Fibroblast of peridontal ligament (primary cell): ENCODE measurements at regions not wholly inside any gene's neighbourhood (a gene's known extent, or its start where the extent isn't known, plus 50 kb on each side); places are given as distances from the start of the nearest gene placed in this dataset.

Source experiments
- DNase-seq: peaks from one replicate; pipeline ENCODE4 v3.0.0-alpha.2; 2010; ENCODE audit errors: extremely low read depth

DNA sequence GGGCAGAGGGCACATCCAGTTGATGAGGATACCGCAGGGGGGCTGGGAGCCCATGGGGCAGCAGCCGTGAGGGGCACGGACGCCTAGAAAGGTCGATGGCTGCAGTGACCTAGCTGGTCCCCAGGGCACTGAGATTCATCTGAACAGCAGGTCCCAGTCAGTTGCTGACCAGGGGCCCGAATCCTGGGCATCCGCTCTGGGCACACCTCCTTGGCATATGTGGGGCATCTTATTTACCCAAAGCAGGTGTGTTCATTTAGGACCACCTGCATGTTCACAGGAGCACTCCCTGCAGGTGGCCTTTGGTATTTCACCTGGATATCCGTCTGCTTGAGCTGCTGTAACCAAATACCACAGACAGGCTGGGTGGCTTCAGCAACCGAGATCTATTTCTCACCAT is 72.0 kb upstream of the ODC1 start:
- no peak for DNase-seq

DNA sequence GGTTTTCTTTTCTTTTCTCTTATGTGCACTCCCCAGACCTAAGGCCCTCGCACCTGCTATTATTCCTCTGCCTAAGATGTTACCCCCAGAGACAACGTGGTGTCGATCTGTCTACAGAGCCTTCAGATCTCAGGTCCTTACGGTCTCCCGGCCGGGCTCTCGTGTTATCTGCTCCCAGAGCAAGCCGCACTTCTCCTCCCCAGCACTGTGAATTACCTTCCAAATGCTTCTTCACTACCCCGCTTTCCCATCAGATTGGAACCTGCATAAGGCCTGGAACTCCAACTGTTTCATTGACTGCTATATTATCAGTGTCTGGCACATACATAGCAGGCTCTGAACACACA is 71.2 kb upstream of the ODC1 start:
- no peak for DNase-seq

DNA sequence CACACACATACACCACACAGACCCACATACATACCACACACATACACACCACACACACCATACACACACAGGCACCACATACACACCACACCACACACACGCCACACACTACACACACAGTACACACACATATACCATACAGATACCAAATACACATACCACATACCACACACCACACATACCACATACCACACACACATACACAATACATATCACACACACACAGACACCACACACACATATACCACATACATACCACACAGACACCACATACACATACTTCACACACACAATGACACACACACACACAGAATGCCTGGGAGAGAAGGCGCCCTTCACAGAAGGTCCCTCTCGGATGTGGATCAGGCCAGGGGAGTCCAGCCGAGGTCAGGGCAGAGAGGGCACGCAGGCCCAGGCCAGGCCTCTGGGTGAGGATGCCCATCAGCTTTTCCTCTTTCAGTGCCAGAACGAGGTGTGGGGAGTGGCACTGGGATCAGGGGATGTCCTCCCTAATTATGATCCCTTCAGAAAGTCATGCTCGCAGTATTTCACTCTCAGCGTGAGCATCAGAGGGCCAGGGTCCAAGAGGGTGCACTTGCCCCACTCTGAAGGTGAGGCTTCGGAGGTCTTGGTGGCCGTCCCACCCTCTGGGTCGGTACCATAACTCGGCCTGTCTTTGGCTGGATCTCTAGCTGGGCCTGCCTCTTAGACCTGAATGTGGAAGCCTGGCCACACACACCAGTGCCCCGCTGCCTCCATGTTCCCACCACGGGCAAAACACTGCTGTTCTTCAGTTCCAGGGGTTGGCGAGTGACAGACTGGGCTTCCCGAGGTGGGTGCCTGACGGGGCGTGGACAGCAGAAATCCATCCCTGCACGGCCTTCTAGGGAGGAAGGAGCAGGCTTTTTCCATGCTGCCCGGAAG is 70.6 kb upstream of the ODC1 start:
- no peak for DNase-seq

DNA sequence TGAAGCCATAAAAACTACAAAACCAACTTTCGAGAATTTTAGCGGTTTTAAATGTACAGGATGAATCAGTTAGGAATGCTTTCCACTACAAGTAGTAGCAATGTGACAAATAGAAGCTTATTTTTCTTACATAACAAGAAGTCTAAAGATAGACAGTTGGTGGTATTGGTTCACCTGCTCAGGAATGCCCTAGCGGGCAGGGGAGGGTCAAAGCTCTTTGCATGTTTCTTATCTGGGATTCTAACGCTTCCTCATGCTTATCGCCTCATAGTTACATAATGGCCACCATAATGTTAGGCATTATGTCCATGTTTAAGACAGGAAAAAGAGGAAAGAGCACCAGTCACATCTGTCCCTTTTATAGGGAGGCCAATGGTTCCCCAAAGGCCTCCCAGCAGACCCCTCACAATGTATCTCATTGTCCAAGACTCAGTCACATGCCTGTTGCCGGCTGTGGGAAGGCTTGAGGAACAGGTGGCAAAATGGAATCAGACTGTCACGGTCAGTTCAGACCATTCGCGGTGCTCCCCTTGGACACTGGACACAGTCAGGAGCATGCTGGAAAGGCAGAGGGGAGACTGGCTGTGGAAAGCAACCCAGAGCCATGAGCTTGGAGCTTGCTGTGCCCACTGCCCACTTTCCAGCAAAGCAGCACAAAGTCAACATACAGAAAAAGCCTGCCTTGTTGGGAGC is 69.4 kb upstream of the ODC1 start:
- no peak for DNase-seq

DNA sequence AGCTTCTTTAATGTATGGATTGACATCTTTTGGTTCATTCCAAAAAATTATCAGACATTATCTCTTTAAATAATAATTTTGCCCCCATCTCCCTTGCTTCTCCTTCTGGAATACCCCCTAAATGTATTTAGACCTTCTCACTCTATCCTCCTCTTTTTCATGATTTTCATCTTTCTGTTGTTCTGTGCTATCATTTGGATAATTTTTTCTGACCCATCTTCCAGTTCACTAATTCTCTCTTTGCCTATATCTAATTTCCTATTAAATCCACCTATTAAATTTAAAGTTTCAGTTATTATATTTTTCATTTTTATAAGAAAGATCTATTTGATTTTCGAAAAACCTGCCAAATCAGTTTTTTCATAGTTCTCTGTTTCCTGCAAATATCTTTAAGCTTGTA is 67.8 kb upstream of the ODC1 start:
- no peak for DNase-seq

DNA sequence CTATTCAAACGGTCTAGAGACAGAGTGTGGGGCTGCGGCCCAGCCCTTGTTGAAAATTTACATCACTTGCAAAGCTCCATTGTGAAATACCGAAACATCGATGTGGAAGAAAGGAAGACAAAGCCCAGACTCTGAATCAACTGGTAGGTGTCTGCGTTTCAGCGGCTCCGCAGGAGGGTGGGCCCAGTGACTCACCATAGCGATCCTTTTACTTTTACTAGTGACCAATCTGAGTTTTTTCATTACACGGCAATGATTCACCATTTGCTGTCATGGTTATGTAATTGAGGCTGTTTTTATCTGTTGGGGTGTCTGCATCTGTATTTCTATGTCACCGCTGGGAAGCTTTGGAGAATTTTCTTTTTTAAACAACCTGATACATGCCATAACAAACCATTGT is 66.6 kb upstream of the ODC1 start:
- DNase-seq, result peak; percentile 84

DNA sequence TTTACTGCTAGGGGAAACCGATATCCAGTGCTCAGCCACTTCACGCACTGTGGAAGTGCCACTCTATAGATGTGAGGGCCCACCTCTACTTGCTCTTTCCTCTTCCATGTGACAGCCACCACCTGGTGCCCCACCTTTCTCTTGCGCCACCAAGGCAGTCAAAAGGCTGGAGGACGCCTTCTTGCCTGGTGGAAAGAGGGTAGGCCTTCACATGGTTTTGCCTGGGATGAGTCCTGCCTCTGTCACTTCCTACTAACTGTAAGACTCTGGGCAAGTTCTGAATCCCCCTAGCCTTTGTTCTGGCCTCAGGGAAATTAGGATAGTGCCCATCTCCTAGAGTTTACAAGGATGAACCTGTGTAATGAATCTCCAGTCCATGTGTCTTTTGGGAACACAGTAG is 66.1 kb upstream of the ODC1 start:
- no peak for DNase-seq

DNA sequence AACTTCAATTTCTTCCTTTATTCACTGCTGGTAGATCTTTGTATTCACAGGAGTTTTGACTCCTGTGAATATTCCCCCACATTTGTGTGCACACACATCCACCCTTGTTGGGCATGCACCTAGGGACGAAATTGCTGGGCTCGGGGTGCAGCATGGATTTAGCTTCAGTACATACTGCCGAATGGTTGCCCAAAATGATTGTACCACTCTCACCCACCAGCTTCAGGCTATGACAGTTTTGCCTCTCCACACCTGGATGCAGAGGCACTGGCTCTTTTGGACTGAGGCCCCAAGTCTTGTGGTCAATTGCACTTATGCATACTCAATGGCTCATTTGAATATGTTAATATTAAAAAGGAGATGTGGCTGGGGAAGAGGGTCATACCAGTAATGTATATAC is 65.1 kb upstream of the ODC1 start:
- DNase-seq, result no peak

DNA sequence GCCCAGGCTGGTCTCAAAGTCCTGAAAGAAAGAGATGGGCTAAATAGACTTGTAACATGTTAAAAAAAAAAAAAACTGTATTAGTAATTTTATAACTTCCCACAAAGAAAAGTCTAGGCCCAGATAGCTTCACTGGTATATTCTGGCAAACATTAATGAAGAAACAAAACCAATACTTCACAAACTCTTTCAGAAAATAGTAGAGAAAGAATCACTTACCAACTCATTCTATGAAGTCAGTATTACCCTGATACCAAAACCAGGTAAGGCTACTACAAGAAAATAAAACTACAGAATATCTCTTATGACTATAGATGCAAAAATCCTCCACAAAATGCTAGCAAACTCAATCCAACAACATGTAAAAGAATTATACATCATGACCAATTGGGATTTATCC is 59.9 kb upstream of the ODC1 start:
- no peak for DNase-seq

DNA sequence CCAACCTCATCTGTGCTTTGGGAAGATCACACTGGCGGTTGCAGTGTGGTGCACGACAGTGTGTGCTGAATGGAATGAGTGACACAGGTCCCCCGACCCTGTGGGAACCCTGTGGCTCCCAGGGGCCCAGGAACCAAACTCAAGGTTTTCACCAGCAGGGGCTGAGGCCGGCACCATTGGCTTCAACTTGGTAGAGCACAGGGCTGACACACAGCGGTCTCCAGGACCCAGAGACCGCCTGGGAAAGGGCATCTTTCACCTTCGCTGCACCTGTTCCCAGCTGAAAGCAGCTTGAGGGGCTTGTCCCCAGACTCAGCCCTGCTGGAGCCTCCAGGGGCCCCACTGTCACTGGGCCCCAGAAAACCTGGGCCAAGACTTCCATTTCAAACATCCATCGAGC is 59.0 kb upstream of the ODC1 start:
- DNase-seq, result no peak

DNA sequence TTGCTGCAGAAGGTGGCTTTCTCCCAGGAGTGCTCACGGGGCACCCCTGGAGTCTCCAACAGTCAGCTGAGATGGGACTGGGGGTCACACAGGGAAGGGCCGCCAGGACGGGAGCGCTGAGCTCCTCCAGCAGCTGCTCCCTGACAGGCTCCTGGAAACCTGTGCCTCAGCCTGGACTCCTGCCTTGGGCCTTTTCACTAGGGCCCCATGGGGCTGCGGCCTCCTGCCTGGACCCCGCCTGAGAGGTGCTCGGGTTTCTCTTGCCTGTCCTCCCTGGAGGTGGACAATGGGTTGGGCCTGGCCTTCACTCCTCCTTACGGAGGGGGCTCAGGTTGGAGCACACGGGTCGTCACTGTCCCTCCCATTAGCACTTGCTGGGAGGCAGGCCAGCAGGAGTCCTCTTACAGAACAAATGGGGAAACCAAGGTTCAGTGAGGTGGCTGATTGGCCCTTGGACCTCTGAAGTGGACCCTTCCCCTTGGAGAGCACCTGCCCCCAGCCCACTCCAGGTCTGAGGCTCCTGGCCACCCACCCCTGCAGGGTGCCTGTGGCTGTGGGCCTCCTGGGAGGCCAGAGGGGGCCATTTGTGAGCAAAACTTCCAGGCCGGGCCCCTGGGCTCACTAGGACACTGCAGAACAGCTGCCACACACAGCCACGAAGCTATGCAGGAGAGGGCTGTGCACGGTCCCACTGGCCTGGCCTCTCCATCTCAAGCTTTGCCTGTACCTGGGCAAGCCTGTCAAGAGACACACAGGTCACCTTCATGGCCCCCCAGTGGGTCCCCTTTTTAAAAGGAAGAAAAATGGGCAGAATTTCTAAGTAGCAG is 57.1 kb upstream of the ODC1 start:
- DNase-seq, result no peak

DNA sequence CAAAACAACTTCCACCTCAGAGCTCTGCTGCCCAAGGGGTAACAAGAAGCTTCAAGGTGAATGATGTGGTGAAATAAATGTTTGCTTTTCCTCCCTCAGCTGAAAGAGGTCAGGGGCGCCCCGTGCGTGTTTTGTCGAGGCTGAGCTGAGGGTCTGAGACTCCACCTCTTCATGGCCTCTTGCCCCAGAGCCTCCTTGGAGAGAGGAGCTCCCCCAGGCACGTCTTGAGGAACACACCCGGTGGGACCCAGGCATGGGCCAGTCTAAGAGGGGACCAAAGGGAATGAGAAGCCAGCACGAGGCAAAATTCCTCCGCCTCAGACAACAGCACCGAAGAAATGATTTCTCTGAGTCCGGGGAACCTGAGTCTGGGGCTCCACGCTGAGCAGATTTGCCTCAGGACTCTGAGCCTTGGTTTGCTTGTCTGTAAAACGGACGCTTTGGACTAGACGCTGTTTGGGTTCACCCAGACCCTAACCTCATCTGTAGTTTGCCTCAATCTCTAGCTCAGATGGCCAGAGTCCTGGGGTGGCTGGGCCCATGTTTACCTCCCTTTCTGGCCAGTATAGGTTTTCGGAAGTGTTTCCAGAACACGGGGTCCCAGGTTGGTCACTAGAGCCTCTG is 56.4 kb upstream of the ODC1 start:
- no peak for DNase-seq

DNA sequence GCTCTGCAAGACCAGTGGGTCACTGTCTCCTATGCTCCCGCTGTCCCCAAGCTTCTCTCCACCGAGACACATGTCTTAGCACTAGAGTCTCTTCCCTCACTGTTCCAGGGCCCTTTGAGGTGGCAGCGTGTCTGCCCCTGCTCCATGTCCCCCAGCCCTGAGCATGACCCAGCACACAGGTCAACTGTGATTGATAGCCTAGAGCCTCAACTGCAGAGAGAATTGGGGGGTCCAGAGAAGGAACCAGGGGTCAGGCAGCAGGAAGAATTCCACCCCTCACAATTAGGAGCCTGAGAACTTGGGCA is 54.6 kb upstream of the ODC1 start:
- no peak for DNase-seq

DNA sequence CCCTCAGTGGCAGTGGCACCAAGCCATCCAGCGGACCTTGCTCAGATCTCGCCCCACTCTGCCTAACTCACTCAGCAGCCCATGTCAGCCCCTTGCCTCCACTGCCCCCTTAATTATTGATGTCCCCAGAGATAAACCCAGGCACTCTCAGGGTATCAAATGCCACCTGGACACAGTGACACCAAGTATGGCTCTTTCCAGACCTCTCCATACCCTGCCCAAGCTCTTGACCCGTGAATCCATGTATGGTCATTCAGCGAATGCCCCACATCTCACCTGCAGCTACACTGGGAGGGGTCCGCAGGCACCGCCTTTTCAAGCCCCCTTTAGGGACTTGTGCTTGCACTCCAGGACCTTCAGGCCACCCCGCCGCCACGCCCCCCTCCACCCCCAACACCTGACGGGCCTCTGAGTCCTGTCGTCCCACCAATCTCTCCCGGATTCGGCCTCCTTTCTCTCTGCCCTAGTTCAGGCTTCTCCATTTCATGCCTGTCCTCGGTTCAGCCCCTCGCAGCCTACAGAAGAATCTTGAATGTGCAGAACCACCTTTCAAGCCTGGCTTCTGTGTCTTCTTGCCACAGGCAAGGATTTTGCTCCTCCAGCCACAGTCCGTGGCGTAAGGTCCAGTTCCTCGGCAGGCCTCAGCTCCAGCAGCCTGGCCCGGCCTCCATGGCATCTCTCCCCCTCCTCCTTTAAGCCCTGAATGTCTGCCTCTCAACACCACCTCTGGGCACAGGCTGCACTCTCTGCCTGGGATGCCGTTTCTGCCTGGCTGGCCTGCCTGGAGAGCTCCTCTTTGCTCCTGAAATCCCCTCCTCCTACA is 54.1 kb upstream of the ODC1 start:
- no peak for DNase-seq

DNA sequence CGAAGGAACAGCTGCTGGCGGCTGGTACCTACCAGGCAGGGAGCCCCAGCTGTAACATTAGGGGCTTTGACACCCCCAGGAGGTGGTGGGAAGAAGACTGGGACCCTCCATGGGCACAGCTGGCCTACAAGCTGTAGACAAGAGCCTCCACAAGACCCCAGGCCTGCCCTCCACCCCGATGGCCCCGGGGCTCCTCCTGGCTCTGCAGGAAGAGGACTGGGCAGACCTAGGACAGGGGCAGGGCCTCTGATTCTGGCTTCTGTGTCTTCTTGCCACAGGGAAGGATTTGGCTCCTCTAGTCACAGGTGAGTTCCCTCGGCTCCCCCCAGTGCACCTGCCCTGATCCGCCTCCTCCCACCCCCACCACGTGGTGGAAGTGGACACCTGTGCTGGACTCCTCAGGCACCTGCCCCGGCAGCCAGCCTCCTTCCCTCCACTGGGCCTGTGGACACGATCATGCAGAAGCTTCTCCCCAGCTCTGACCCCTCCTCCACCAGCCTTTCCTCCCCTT is 53.4 kb upstream of the ODC1 start:
- no peak for DNase-seq

DNA sequence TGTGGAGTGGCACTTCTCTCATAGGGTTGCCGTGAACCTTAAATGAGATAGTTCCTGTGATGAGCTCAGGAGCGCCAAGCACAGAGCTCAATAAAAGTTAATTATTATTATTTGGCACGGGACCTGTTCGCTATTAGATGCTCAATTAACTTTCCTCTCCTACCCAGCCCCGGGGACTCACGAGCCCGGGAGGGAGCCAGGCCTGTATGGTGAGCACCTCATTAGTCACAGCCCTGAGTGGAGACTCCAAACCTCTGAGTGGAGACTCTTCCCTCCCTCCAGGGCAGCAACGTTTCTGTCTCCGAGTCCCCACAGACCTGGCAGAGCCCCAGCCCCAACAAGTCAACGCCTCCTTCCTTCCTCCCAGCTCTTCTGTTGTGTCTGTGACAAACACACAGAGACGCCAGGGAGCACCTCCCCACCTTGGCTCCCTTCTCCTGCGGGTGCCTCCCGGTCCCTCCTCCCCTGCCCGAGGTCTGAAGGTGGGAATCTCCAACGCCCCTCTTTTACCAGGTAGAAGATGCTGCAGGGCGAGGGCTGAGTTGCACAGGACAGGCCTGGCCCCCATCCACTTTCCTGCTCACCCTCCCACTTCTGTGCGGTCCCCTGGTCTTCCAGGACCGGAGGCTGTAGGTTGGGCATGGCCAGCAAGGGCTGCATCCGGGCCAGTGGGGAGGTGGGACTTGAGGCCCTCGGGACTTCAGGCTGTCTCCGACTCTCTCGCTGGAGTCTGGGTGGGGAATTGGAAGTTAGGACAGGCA is 52.7 kb upstream of the ODC1 start:
- DNase-seq, result no peak

DNA sequence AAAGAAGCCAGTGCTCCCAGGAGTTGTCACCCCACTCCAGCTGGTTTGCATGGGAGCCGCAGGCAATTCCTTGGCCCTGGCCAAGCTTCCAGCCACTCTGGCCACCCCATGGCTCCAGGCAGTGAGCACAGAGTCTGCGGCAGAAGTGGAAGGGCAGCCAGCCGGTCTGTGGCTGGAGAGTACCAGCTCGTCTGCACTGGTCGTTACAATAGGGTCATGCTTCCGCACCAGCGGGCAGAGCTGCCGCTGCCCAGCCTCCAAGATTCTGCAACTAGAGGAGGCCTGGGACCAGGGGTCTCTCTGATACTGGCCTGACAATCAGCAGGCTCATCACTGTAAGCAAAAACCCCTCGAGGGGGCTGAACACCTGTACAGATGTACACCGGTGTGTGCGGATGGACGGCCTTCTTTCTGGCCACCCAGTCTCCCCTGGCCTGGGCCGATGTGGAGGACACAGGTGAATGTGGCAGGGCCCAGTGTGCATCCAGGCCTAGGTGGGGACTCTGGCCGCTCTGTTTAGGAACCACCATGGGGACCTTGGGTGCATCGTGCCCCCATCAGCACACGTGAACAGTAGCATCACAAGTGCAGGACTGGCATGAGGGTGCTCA is 51.9 kb upstream of the ODC1 start:
- no peak for DNase-seq

DNA sequence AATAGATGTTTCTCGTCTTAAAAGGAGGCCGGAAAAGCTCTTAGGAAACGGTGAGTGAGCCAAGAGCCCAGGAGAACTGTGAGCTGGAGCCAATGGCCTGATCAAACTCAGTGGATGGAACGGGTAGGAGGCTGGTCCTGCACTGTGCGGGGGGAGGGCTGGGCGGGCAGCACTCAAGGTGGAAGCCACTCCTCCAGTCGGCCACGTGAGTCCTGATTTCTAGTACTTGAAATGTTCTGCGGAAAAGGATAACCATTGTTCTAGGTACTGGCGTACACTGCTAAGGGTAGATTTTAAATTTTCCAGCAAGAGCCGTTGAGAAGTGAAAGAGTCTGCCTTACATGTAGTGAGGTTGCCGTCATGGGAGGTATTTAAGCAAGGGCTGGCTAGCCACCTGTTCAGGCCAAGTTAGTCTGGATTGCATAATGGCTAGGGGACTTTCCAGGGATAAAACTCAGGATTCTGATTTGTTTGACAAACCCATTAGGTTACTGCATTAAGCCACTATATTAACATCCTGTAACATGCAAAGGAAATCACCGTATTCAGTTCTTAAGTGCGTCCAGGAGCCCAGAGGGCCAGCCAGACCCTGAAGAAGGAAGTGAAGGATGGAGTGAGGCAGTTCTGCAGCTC is 51.3 kb upstream of the ODC1 start:
- no peak for DNase-seq

DNA sequence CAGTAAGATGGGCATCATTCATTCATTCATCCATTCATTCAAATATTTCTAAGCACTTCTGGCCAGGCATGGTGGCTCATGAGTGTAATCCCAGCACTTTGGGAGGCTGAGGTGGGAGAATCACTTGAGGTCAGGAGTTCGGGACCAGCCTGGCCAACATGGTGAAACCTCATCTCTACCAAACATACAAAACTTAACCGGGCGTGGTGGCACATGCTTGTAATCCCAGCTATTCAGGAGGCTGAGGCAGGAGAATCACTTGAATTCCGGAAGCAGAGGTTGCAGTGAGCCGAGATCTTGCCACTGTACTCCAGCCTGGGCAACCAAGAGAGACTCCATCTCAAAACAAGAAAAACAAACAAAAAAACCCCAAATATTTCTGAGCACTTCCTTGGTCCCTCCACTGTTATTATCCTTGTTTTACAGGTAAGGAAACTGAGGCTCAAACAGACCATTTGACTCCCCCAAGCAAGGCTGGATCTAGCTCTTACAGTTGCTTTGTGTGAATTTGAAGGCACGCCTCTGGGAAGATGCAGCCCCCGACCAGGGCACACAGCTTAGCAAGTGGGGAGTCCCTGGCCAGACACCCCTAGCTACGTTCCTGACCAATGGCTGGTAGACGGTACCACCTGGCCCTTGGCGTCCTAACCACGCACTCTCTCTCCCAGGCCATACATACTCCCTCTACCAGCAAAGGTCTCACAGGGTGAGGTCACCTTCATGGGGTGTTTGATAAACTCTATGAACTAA is 50.6 kb upstream of the ODC1 start:
- DNase-seq, result no peak
